ENCODE measurements at regions not wholly inside any gene's neighbourhood (a gene's known extent, or its start where the extent isn't known, plus 50 kb on each side); places are given as distances from the start of the nearest gene placed in this dataset.

DNA sequence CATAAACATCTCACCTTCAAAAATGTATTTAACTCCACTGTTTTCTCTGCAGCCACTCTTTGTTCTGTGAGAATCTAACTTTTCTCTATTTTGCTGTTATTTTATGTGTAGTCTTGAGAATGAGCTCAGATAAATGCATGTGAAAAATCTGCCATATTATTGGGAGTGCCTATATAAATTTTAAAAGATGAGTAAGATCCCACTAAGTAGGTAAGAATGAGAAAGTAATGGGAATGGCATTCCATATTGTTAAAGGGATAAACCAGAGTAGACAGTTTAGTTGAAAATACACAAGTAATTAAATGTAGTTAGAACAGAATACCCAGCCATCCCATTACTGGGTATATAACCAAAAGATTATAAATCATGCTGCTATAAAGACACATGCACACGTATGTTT is 817.2 kb downstream of the FAM181B start:
- CTCF ChIA-PET, result no interaction called here

DNA sequence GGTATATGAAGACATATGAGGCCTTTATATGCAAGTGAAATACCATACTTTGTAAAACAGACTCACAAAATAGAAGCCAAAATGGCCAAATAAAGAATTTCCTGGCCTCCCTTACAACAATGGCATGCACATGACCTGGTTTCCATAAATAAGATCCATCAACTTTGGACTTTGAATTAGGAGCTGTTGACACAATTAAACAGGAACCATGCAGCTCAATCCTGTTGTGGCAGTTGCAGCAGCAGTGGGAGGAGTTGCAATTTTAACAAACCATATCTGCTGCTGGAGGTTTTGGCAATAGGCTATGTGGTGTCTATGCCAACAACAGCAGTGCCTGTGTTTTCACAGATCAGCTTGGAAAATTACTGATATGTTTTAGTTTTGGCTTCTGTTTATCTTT is 818.6 kb downstream of the FAM181B start:
- no peak overlapping the region for H3K4me3 Mint-ChIP-seq
- CTCF ChIA-PET, result interaction anchor here (1.4 kb wide), 1 partner anchor 10 kb away, joined by 5 read pairs; no protein-coding TSS in a partner anchor
- intact Hi-C loops (cut with micrococcal nuclease), result no loop called here
- H3K27ac Mint-ChIP-seq, result no peak overlapping the region
- no peak for DNase-seq
- no peaks in the 10 kb centered on the region for H3K36me3 Mint-ChIP-seq (ENCODE audit: low read depth)
- peaks cover 7% of the 10 kb centered on the region for H3K4me1 Mint-ChIP-seq (ENCODE audit: low read depth)
- no peaks in the 10 kb centered on the region for H3K27me3 Mint-ChIP-seq (ENCODE audit: low read depth)
- H3K9me3 Mint-ChIP-seq, result no peaks in the 10 kb centered on the region

More for the DNA sequence above, 817.2 kb downstream of the FAM181B start:
- H3K4me1 Mint-ChIP-seq (ENCODE audit: low read depth), result peaks cover 7% of the 10 kb centered on the region
- intact Hi-C loops (cut with micrococcal nuclease), result no loop called here
- no peaks in the 10 kb centered on the region for H3K27me3 Mint-ChIP-seq (ENCODE audit: low read depth)
- no peaks in the 10 kb centered on the region for H3K9me3 Mint-ChIP-seq
- DNase-seq, result no peak
- H3K36me3 Mint-ChIP-seq (ENCODE audit: low read depth), result no peaks in the 10 kb centered on the region
- H3K4me3 Mint-ChIP-seq, result no peak overlapping the region
- no peak overlapping the region for H3K27ac Mint-ChIP-seq

- Mint-ChIP-seq H3K4me3 (no peak overlapping the region), H3K27ac (no peak overlapping the region), H3K27me3 (ENCODE audit: low read depth) (no peaks in the 10 kb centered on the region), H3K4me1 (ENCODE audit: low read depth) (peaks cover 7% of the 10 kb centered on the region), H3K36me3 (ENCODE audit: low read depth) (no peaks in the 10 kb centered on the region), H3K9me3 (no peaks in the 10 kb centered on the region)
- intact Hi-C loops (cut with micrococcal nuclease), result no loop called here
- DNase-seq, result no peak
- CTCF ChIA-PET, result no interaction called here
These were observed 819.9 kb downstream of the FAM181B start for GRCh38 chr11:81913793-81914192.

DNA sequence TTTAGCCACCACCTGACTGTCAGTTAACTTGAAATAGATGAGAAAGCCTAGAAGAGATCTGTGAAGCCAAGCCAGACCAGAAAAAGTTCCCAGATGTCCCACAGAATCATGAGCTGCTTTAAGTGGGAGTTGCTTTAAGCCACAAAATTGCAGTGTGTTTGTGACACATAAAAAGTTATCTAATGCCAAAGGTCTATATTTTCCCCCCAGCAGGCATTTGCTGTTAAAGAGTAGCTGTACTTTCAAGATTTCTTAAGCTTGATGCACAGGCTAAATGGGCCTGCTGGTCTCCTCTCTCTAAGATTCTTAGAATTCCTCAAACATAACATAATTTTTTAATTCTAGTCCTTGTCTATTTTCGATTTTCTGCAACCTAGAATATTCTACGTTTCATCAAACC is 825.7 kb downstream of the FAM181B start:
- no peak overlapping the region for H3K4me3 Mint-ChIP-seq
- intact Hi-C loops (cut with micrococcal nuclease), result no loop called here
- no peaks in the 10 kb centered on the region for H3K36me3 Mint-ChIP-seq (ENCODE audit: low read depth)

GRCh38 chr11:81899156-81899555 is 834.5 kb downstream of the FAM181B start:
- DNase-seq, result no peak
- no peaks in the 10 kb centered on the region for H3K36me3 Mint-ChIP-seq (ENCODE audit: low read depth)
- no peak overlapping the region for H3K4me3 Mint-ChIP-seq
- H3K27me3 Mint-ChIP-seq (ENCODE audit: low read depth), result no peaks in the 10 kb centered on the region
- CTCF ChIA-PET, result interaction anchor here (1.0 kb wide), 1 partner anchor 10 kb away, joined by 3 read pairs; no protein-coding TSS in a partner anchor
- H3K27ac Mint-ChIP-seq, result no peak overlapping the region
- no peaks in the 10 kb centered on the region for H3K4me1 Mint-ChIP-seq (ENCODE audit: low read depth)
- H3K9me3 Mint-ChIP-seq, result no peaks in the 10 kb centered on the region
- intact Hi-C loops (cut with micrococcal nuclease), result no loop called here

More for the DNA sequence above, 825.7 kb downstream of the FAM181B start:
- no peak for DNase-seq
- Mint-ChIP-seq H3K4me1 (ENCODE audit: low read depth) (peaks cover 4% of the 10 kb centered on the region), H3K27me3 (ENCODE audit: low read depth) (no peaks in the 10 kb centered on the region), H3K27ac (no peak overlapping the region), H3K9me3 (peaks cover 2% of the 10 kb centered on the region)
- CTCF ChIA-PET, result no interaction called here

DNA sequence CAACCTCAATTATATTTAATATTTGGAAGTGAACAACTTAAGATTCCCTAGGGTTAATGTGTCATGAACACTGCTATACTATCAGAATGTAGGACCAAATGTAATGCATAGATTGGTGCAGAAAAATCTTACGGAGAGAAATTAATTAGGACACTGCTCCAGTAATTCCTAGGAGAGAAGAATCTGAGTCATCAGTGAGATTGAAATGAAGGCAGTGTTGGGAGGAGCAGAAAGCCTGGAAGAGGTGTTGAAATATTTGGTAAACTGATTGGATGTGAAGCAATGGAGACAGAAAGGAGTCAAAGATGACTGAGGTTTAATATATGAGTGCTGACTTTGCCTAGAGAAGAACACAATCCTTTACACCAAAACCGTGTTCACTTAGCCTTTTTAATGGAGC is 836.0 kb downstream of the FAM181B start:
- CTCF ChIA-PET, result no interaction called here
- no peaks in the 10 kb centered on the region for H3K9me3 Mint-ChIP-seq

GRCh38 chr11:81895258-81895657 is 838.4 kb downstream of the FAM181B start:
- no peak for DNase-seq
- Mint-ChIP-seq H3K9me3 (peaks cover 6% of the 10 kb centered on the region), H3K27ac (no peak overlapping the region), H3K4me3 (no peak overlapping the region), H3K27me3 (ENCODE audit: low read depth) (no peaks in the 10 kb centered on the region), H3K36me3 (ENCODE audit: low read depth) (no peaks in the 10 kb centered on the region), H3K4me1 (ENCODE audit: low read depth) (no peaks in the 10 kb centered on the region)
- CTCF ChIA-PET, result interaction anchor here (1.6 kb wide), 1 partner anchor 21 kb away, joined by 4 read pairs; no protein-coding TSS in a partner anchor
- intact Hi-C loops (cut with micrococcal nuclease), result no loop called here

More for the DNA sequence above, 836.0 kb downstream of the FAM181B start:
- H3K4me1 Mint-ChIP-seq (ENCODE audit: low read depth), result no peaks in the 10 kb centered on the region
- no peaks in the 10 kb centered on the region for H3K27me3 Mint-ChIP-seq (ENCODE audit: low read depth)
- no peaks in the 10 kb centered on the region for H3K36me3 Mint-ChIP-seq (ENCODE audit: low read depth)
- intact Hi-C loops (cut with micrococcal nuclease), result no loop called here
- H3K27ac Mint-ChIP-seq, result no peak overlapping the region
- no peak for DNase-seq
- no peak overlapping the region for H3K4me3 Mint-ChIP-seq

DNA sequence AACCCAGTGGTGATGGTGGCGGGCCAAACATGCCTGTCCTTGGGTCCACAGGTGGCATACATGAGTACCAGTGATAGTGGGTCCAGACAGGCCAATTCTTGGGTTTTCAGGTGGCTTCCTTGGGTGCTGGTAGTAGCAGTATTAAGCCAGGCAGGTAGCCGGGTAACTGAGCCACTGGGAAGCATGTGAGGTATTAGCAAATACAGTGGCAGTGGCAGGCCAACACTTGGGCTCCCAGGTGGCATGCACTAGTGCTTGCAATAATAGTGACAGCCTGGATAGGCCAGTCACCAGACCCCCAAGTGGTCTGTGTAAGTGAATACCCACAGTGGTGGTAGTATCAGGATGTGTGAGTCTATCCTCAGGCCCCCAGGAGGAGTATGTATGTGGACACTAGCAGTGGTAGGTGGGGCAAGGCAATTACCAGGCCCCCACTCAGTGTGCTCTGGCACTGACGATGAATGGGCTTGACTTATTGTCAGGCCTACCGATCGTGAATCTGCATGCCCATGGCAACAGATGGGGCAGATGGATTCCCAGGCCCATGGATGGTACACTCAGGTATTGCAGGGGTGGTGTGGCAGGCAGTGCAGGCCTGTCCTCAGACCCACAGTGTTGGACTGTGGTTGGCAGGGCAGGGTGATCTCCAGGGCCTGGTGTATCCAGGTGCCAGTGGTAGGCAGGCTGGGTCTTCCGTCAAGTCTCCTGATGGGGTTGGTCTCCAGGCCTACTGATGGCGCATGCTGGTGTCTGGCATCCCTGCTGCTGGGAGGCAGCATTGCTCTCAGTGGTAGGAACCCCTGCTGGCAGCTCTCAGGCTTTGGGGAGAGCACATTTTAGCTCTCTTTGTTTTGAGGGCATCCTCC is 840.7 kb downstream of the FAM181B start:
- DNase-seq, result no peak
- Mint-ChIP-seq H3K9me3 (peaks cover 10% of the 10 kb centered on the region), H3K4me1 (ENCODE audit: low read depth) (no peaks in the 10 kb centered on the region), H3K27ac (no peak overlapping the region), H3K27me3 (ENCODE audit: low read depth) (no peaks in the 10 kb centered on the region), H3K36me3 (ENCODE audit: low read depth) (peaks cover 1% of the 10 kb centered on the region), H3K4me3 (no peak overlapping the region)
- CTCF ChIA-PET, result no interaction called here
- intact Hi-C loops (cut with micrococcal nuclease), result no loop called here

GRCh38 chr11:81888391-81888790 is 845.3 kb downstream of the FAM181B start:
- H3K4me3 Mint-ChIP-seq, result no peak overlapping the region
- intact Hi-C loops (cut with micrococcal nuclease), result no loop called here
- peaks cover 10% of the 10 kb centered on the region for H3K4me1 Mint-ChIP-seq (ENCODE audit: low read depth)
- H3K27ac Mint-ChIP-seq, result no peak overlapping the region
- CTCF ChIA-PET, result no interaction called here
- H3K27me3 Mint-ChIP-seq (ENCODE audit: low read depth), result no peaks in the 10 kb centered on the region
- no peak for DNase-seq
- peaks cover 10% of the 10 kb centered on the region for H3K9me3 Mint-ChIP-seq
- H3K36me3 Mint-ChIP-seq (ENCODE audit: low read depth), result peaks cover 3% of the 10 kb centered on the region

GRCh38 chr11:81887671-81888070 is 846.0 kb downstream of the FAM181B start:
- H3K4me1 Mint-ChIP-seq (ENCODE audit: low read depth), result peaks cover 10% of the 10 kb centered on the region
- intact Hi-C loops (cut with micrococcal nuclease), result no loop called here
- H3K27me3 Mint-ChIP-seq (ENCODE audit: low read depth), result no peaks in the 10 kb centered on the region
- H3K4me3 Mint-ChIP-seq, result no peak overlapping the region
- CTCF ChIA-PET, result no interaction called here
- no peak overlapping the region for H3K27ac Mint-ChIP-seq
- H3K36me3 Mint-ChIP-seq (ENCODE audit: low read depth), result peaks cover 3% of the 10 kb centered on the region
- DNase-seq, result no peak
- peaks cover 10% of the 10 kb centered on the region for H3K9me3 Mint-ChIP-seq

DNA sequence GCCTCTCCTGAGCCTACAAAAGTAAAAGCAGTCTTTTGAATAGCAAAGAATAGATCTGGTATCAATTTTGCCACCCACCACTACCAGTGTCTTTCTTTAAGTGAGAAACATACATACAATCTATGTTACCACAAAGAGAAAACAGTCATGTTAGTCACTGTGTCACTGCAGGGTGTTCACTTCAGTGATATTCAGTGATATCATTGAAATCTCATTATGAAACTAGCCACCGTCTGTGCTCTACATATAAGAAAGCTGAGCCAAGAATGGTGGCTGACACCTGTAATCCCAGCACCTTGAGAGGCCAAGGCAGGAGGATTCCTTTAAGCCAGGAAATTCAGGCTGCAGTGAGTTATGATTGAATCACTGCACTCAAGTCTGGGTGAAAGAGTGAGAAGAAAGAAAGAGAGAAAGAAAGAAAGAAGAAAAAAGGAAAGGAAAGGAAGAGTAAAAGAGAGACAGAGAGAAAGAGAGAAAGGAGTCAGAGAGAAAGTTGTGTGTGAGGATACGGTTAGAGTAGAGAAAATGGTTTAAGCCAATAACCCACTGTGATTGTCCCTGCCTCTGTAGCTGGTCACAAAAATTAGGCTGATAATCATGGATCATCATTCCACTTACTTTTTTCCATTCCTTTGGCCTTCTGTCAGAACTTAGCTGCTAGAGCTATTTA is 847.1 kb downstream of the FAM181B start:
- intact Hi-C loops (cut with micrococcal nuclease), result loop anchor here (1.0 kb wide), 1 partner anchor 17 kb away; no protein-coding TSS in a partner anchor
- H3K27ac Mint-ChIP-seq, result peak overlapping the region; percentile 26
- H3K4me3 Mint-ChIP-seq, result no peak overlapping the region
- H3K9me3 Mint-ChIP-seq, result peaks cover 8% of the 10 kb centered on the region
- H3K27me3 Mint-ChIP-seq (ENCODE audit: low read depth), result no peaks in the 10 kb centered on the region
- peaks cover 3% of the 10 kb centered on the region for H3K36me3 Mint-ChIP-seq (ENCODE audit: low read depth)
- CTCF ChIA-PET, result no interaction called here
- peak; percentile 17 for DNase-seq
- peaks cover 10% of the 10 kb centered on the region for H3K4me1 Mint-ChIP-seq (ENCODE audit: low read depth)

DNA sequence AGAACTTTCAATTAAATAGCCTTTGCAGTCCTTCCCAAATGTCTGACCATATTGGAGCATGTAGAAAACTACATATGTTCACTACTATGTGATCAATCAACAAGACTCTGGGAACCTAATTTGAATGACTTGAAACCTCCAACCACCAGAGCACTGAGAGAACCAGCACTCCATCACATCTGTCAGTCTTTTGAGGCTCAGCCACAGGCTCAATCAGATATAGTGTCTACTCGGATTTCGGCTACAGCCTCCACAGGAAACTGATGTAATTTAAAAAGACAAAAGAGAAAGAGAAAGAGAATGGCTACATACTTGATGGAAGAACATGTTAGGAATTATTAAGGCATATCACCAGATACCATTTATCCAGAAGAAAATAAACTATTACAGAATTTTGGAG is 859.0 kb downstream of the FAM181B start:
- Mint-ChIP-seq H3K9me3 (no peaks in the 10 kb centered on the region), H3K27me3 (ENCODE audit: low read depth) (no peaks in the 10 kb centered on the region), H3K4me3 (peak overlapping the region; percentile 57), H3K27ac (peak overlapping the region; percentile 64), H3K36me3 (ENCODE audit: low read depth) (peaks cover 2% of the 10 kb centered on the region), H3K4me1 (ENCODE audit: low read depth) (peaks cover 40% of the 10 kb centered on the region)
- CTCF ChIA-PET, result interaction anchor here (1.1 to 1.9 kb wide), 2 partner anchors 16 to 21 kb away, joined by 3 to 4 read pairs; no protein-coding TSS in a partner anchor
- intact Hi-C loops (cut with micrococcal nuclease), result loop anchor here (5.0 kb wide), 1 partner anchor 1283 kb away; the partner anchor contains the start of gene PCF11
- DNase-seq, result peak; percentile 39
